ENCODE measurements at regions not wholly inside any gene's neighbourhood (a gene's known extent, or its start where the extent isn't known, plus 50 kb on each side); places are given as distances from the start of the nearest gene placed in this dataset.
"Not testable (repeated sequence)": the region's sequence is repeated elsewhere in the genome, so short reads cannot be mapped to it uniquely, and the experiment has no call there.

- H3K27me3 ChIP-seq (ENCODE audit: insufficient read depth, poor library complexity, severe bottlenecking): no peaks in the 10 kb centered on the region
- TF ChIP-seq, protein P1, sequence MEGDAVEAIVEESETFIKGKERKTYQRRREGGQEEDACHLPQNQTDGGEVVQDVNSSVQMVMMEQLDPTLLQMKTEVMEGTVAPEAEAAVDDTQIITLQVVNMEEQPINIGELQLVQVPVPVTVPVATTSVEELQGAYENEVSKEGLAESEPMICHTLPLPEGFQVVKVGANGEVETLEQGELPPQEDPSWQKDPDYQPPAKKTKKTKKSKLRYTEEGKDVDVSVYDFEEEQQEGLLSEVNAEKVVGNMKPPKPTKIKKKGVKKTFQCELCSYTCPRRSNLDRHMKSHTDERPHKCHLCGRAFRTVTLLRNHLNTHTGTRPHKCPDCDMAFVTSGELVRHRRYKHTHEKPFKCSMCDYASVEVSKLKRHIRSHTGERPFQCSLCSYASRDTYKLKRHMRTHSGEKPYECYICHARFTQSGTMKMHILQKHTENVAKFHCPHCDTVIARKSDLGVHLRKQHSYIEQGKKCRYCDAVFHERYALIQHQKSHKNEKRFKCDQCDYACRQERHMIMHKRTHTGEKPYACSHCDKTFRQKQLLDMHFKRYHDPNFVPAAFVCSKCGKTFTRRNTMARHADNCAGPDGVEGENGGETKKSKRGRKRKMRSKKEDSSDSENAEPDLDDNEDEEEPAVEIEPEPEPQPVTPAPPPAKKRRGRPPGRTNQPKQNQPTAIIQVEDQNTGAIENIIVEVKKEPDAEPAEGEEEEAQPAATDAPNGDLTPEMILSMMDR (IDR thresholded peaks at IDR 0.05; ENCODE audit: poor library complexity, severe bottlenecking): no peak
Measured at GRCh38 chr17:77631307-77631706, 327.2 kb upstream of the TNRC6C start.

GRCh38 chr17:77632619-77633018, 325.9 kb upstream of the TNRC6C start:
- ATAC-seq (ENCODE audit: low read depth) (no peak), DNase-seq (ENCODE audit: low spot score) (peak; percentile 10)
- no peaks in the 10 kb centered on the region for H3K36me3 ChIP-seq (ENCODE audit: low read depth)
- H3K27me3 ChIP-seq (ENCODE audit: insufficient read depth, poor library complexity, severe bottlenecking): no peaks in the 10 kb centered on the region
- TF ChIP-seq, protein P1 (IDR thresholded peaks at IDR 0.05; ENCODE audit: poor library complexity, severe bottlenecking): no peak
- H3K4me3 ChIP-seq (ENCODE audit: severe bottlenecking): no peak overlapping the region
- H3K4me1 ChIP-seq (ENCODE audit: insufficient read depth, poor library complexity, severe bottlenecking): no peaks in the 10 kb centered on the region
- H3K9me3 ChIP-seq (ENCODE audit: severe bottlenecking): no peaks in the 10 kb centered on the region
- no peak overlapping the region for H3K27ac ChIP-seq (ENCODE audit: poor library complexity, severe bottlenecking)

More at GRCh38 chr17:77631307-77631706, 327.2 kb upstream of the TNRC6C start:
- Histone ChIP-seq H3K27ac (ENCODE audit: poor library complexity, severe bottlenecking) (no peak overlapping the region), H3K9me3 (ENCODE audit: severe bottlenecking) (no peaks in the 10 kb centered on the region), H3K4me3 (ENCODE audit: severe bottlenecking) (no peak overlapping the region), H3K4me1 (ENCODE audit: insufficient read depth, poor library complexity, severe bottlenecking) (no peaks in the 10 kb centered on the region), H3K36me3 (ENCODE audit: low read depth) (no peaks in the 10 kb centered on the region)
- peak; percentile 20 for DNase-seq (ENCODE audit: low spot score)
- no peak for ATAC-seq (ENCODE audit: low read depth)

DNA sequence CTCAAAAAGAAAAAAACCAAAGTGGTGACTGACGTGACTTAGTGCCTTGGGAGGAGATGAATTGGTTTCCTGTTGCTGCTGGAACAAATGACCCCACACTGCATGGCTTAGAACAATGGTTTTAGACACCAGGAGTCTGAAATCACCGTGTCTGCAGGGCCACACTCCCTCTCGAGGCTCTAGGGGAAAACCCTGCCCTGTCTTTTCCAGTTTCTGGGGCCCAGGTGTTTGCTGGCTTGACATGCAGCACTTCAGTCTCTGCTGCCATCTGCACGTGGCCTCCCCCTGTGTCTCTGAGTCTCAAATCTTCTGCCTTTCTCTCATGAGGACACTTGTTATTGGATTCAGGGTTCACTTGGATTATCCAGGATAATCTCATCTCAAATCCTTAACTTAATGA, 323.8 kb upstream of the TNRC6C start:
- TF ChIP-seq, protein P1 (IDR thresholded peaks at IDR 0.05; ENCODE audit: poor library complexity, severe bottlenecking): no peak

DNA sequence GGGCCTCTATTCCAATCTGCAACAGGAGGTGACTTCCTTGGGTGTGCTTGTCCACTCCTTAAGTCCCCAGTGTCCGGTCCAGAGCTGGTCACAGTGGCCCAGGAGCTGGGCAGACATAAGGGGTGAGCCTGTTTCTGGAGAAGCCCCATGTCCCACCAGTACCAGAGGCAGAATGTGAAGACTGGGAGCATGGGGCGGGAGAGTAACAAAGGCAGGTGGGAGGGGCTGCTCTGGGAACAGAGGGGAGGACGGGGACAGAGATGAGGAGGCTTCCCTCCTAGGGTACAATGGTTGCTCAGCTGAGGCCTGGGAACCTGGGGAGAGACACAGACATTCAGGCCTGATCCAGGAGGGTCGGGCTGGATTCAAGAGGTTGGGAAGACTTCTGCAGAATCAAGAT, 323.3 kb upstream of the TNRC6C start:
- no peak for ATAC-seq (ENCODE audit: low read depth)
- no peaks in the 10 kb centered on the region for H3K9me3 ChIP-seq (ENCODE audit: severe bottlenecking)
- H3K36me3 ChIP-seq (ENCODE audit: low read depth): no peaks in the 10 kb centered on the region
- H3K27me3 ChIP-seq (ENCODE audit: insufficient read depth, poor library complexity, severe bottlenecking): peaks cover 3% of the 10 kb centered on the region
- H3K4me1 ChIP-seq (ENCODE audit: insufficient read depth, poor library complexity, severe bottlenecking): no peaks in the 10 kb centered on the region
- H3K27ac ChIP-seq (ENCODE audit: poor library complexity, severe bottlenecking): no peak overlapping the region
- DNase-seq (ENCODE audit: low spot score): no peak
- TF ChIP-seq, protein P1 (IDR thresholded peaks at IDR 0.05; ENCODE audit: poor library complexity, severe bottlenecking): no peak
- H3K4me3 ChIP-seq (ENCODE audit: severe bottlenecking): no peak overlapping the region

More for the DNA sequence above, 323.8 kb upstream of the TNRC6C start:
- Histone ChIP-seq H3K27ac (ENCODE audit: poor library complexity, severe bottlenecking) (no peak overlapping the region), H3K4me3 (ENCODE audit: severe bottlenecking) (no peak overlapping the region), H3K4me1 (ENCODE audit: insufficient read depth, poor library complexity, severe bottlenecking) (no peaks in the 10 kb centered on the region), H3K36me3 (ENCODE audit: low read depth) (no peaks in the 10 kb centered on the region), H3K27me3 (ENCODE audit: insufficient read depth, poor library complexity, severe bottlenecking) (no peaks in the 10 kb centered on the region), H3K9me3 (ENCODE audit: severe bottlenecking) (no peaks in the 10 kb centered on the region)
- ATAC-seq (ENCODE audit: low read depth): no peak
- peak; percentile 32 for DNase-seq (ENCODE audit: low spot score)

GRCh38 chr17:77635785-77636184, 322.7 kb upstream of the TNRC6C start:
- not testable (repeated sequence) for DNase-seq (ENCODE audit: low spot score); H3K4me3 ChIP-seq (ENCODE audit: severe bottlenecking); H3K9me3 ChIP-seq (ENCODE audit: severe bottlenecking); H3K4me1 ChIP-seq (ENCODE audit: insufficient read depth, poor library complexity, severe bottlenecking); ATAC-seq (ENCODE audit: low read depth); H3K36me3 ChIP-seq (ENCODE audit: low read depth); H3K27ac ChIP-seq (ENCODE audit: poor library complexity, severe bottlenecking); H3K27me3 ChIP-seq (ENCODE audit: insufficient read depth, poor library complexity, severe bottlenecking)

All from RWPE2 (cell line).